Bronchial epithelial cell (primary cell): ENCODE measurements at regions not wholly inside any gene's neighbourhood (a gene's known extent, or its start where the extent isn't known, plus 50 kb on each side); places are given as distances from the start of the nearest gene placed in this dataset.

Source experiments
- DNase-seq: peaks from one replicate; pipeline ENCODE4 v3.0.0-alpha.2; 2010; ENCODE audit warnings: low read depth
- FAIRE-seq: peaks from 2 replicates; lab custom pipeline; 2011; peaks lifted over from hg19 to GRCh38; lab: Jason Lieb, UNC
- H3K27me3 ChIP-seq: 2 replicates; pipeline ENCODE4 v1.5.1; 2011; ENCODE audit warnings: low read length; ENCODE audit not compliant: control insufficient read depth, insufficient read depth
- H3K36me3 ChIP-seq: 2 replicates; pipeline ENCODE4 v1.5.1; 2011; ENCODE audit warnings: low read length; ENCODE audit not compliant: control insufficient read depth, insufficient read depth
- H3K4me3 ChIP-seq: 2 replicates; pipeline ENCODE4 v1.5.1; 2011; ENCODE audit warnings: mild to moderate bottlenecking, low read depth, low read length, control low read depth
- CTCF ChIP-seq: IDR thresholded peaks from 2 replicates; pipeline ENCODE4 v1.5.1; 2011; ENCODE audit warnings: mild to moderate bottlenecking, moderate library complexity, low read length, control low read depth, inconsistent platforms; ENCODE audit not compliant: insufficient read depth, severe bottlenecking

- Histone ChIP-seq H3K4me3 (no peak overlapping the region), H3K36me3 (no peaks in the 10 kb centered on the region), H3K27me3 (no peaks in the 10 kb centered on the region)
- DNase-seq (no peak), FAIRE-seq (no peak)
- TF ChIP-seq CTCF = no peak
Measured at GRCh38 chr3:18902081-18902793, 246.1 kb upstream of the KCNH8 start.

- no peaks in the 10 kb centered on the region for H3K36me3 ChIP-seq
- no peak for DNase-seq
- H3K4me3 ChIP-seq = no peak overlapping the region
- TF ChIP-seq CTCF = no peak
- no peaks in the 10 kb centered on the region for H3K27me3 ChIP-seq
- FAIRE-seq = no peak
Measured at GRCh38 chr3:18901571-18901970, 246.7 kb upstream of the KCNH8 start.

- DNase-seq (no peak), FAIRE-seq (no peak)
- H3K27me3 ChIP-seq = no peaks in the 10 kb centered on the region
- TF ChIP-seq CTCF = no peak
- no peaks in the 10 kb centered on the region for H3K36me3 ChIP-seq
- H3K4me3 ChIP-seq = no peak overlapping the region
Measured at GRCh38 chr3:18900994-18901393, 247.3 kb upstream of the KCNH8 start.

- TF ChIP-seq CTCF = no peak
- Histone ChIP-seq H3K36me3 (no peaks in the 10 kb centered on the region), H3K27me3 (no peaks in the 10 kb centered on the region), H3K4me3 (no peak overlapping the region)
- no peak for DNase-seq
- FAIRE-seq = no peak
Measured at GRCh38 chr3:18898911-18899310, 249.4 kb upstream of the KCNH8 start.

GRCh38 chr3:18892756-18893155 is 255.6 kb upstream of the KCNH8 start:
- no peak overlapping the region for H3K4me3 ChIP-seq
- H3K27me3 ChIP-seq = no peaks in the 10 kb centered on the region
- no peak for FAIRE-seq
- no peak for DNase-seq
- TF ChIP-seq CTCF = no peak
- H3K36me3 ChIP-seq = no peaks in the 10 kb centered on the region

GRCh38 chr3:18892047-18892446 is 256.3 kb upstream of the KCNH8 start:
- FAIRE-seq = no peak

More at GRCh38 chr3:18892047-18892446, 256.3 kb upstream of the KCNH8 start:
- Histone ChIP-seq H3K36me3 (no peaks in the 10 kb centered on the region), H3K4me3 (no peak overlapping the region), H3K27me3 (no peaks in the 10 kb centered on the region)
- DNase-seq = no peak
- no peak for TF ChIP-seq CTCF
